ENCODE measurements at regions not wholly inside any gene's neighbourhood (a gene's known extent, or its start where the extent isn't known, plus 50 kb on each side); places are given as distances from the start of the nearest gene placed in this dataset.

DNA sequence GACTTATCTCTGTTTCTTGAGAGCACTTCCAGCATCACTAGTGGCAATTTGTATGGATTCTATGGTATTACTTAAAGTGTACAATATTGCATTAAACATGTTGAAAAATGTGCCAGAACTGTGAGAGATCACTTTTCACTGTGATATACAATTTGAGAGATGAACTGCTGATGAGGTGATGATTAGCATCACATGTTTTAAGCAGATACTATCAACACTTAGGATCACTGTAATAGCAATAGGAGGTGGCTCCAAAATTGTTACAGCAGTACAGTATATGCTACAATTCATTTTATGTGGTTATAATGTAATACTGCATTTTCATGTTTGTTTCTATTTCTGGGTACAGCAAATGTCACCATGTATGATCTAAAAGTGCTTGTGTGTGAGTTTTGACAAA lies 570.0 kb downstream of the PTPRC start:
- Mint-ChIP-seq H3K9me3 (peaks cover 2% of the 10 kb centered on the region), H3K27me3 (no peaks in the 10 kb centered on the region), H3K36me3 (ENCODE audit: low read depth) (no peaks in the 10 kb centered on the region), H3K4me1 (ENCODE audit: low read depth) (peaks cover 2% of the 10 kb centered on the region), H3K4me3 (no peak overlapping the region), H3K27ac (no peak overlapping the region)
- POLR2A ChIA-PET: no interaction called here
- ATAC-seq (no peak), DNase-seq (no peak)
- CTCF ChIA-PET: interaction anchor here (1.3 kb wide), 1 partner anchor 96 kb away, joined by 3 read pairs; no protein-coding TSS in a partner anchor
- TF ChIP-seq, protein P1, sequence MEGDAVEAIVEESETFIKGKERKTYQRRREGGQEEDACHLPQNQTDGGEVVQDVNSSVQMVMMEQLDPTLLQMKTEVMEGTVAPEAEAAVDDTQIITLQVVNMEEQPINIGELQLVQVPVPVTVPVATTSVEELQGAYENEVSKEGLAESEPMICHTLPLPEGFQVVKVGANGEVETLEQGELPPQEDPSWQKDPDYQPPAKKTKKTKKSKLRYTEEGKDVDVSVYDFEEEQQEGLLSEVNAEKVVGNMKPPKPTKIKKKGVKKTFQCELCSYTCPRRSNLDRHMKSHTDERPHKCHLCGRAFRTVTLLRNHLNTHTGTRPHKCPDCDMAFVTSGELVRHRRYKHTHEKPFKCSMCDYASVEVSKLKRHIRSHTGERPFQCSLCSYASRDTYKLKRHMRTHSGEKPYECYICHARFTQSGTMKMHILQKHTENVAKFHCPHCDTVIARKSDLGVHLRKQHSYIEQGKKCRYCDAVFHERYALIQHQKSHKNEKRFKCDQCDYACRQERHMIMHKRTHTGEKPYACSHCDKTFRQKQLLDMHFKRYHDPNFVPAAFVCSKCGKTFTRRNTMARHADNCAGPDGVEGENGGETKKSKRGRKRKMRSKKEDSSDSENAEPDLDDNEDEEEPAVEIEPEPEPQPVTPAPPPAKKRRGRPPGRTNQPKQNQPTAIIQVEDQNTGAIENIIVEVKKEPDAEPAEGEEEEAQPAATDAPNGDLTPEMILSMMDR (IDR thresholded peaks at IDR 0.05): no peak
- intact Hi-C loops (cut with micrococcal nuclease): no loop called here

DNA sequence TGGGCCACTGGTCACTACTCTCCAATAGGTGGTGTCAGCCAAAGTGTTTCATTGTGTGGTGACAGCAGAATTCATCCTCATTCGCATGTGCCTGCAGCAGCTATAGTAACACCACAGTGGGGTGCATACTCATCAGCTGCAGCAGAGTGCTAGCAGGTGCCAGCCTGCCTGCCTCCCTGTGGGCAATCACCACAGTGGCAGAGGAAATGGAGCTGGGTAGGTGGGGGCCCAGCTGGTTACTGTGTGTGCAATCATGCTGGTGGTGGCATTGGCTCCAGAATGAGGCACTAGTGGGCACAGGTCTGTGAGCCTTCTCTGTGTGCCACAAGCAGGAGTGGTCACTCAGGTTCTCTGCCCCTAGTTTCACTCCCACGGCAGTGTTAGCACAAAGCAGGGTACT lies 579.2 kb downstream of the PTPRC start:
- H3K9me3 Mint-ChIP-seq: no peaks in the 10 kb centered on the region
- ATAC-seq: peak; percentile 53
- intact Hi-C loops (cut with micrococcal nuclease): no loop called here

DNA sequence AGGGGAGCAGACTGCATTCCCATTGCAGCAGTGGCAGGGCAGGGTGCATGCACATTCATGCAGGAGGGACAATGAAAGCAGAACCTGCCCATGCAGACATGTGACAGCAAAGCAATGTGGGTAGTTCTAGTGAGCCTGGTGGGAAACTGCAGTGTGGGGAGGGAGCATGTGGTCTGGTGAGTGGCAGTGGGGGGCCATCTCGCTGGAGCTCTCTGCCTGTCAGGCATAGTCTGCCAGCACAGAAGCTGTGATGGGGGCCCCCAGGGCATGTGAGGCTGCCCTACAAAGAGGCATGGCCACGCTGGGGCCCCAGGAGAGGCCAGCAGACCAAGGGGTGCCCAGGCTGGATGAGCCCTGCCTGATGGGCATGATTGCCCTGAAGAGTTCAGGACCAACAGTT lies 579.7 kb downstream of the PTPRC start:
- no peak overlapping the region for H3K27ac Mint-ChIP-seq
- ATAC-seq: no peak

More for the DNA sequence above, 579.2 kb downstream of the PTPRC start:
- Mint-ChIP-seq H3K27ac (no peak overlapping the region), H3K27me3 (no peaks in the 10 kb centered on the region), H3K4me1 (ENCODE audit: low read depth) (peaks cover 2% of the 10 kb centered on the region), H3K4me3 (no peak overlapping the region), H3K36me3 (ENCODE audit: low read depth) (no peaks in the 10 kb centered on the region)
- CTCF ChIA-PET: no interaction called here
- POLR2A ChIA-PET: no interaction called here
- TF ChIP-seq, protein P1 (IDR thresholded peaks at IDR 0.05): no peak
- no peak for DNase-seq

DNA sequence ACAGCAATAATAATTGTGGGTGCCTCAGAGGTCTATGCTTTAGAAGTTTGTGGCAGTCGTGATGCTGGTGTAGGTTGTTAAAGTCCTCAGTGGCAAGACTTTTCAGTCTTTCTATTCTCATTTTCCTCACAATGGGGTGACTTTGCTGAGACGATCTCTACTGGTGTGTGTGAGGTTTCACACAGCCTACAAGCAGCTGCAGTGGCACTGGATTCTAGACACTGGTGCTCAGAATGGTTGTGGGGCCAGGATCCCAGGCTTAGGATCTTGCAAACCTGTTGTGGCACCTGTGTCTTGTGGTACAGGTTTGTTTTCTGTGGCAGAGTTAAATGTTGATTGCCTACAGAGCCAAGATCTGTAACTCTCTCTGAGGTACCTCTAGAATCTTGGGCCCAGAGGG lies 581.2 kb downstream of the PTPRC start:
- TF ChIP-seq, protein P1 (IDR thresholded peaks at IDR 0.05): no peak

More for the DNA sequence above, 579.7 kb downstream of the PTPRC start:
- H3K36me3 Mint-ChIP-seq (ENCODE audit: low read depth): no peaks in the 10 kb centered on the region
- TF ChIP-seq, protein P1 (IDR thresholded peaks at IDR 0.05): no peak
- H3K4me1 Mint-ChIP-seq (ENCODE audit: low read depth): peaks cover 2% of the 10 kb centered on the region
- no peak overlapping the region for H3K4me3 Mint-ChIP-seq
- no peak for DNase-seq
- no peaks in the 10 kb centered on the region for H3K9me3 Mint-ChIP-seq
- no peaks in the 10 kb centered on the region for H3K27me3 Mint-ChIP-seq
- ChIA-PET CTCF (no interaction called here), POLR2A (no interaction called here)
- intact Hi-C loops (cut with micrococcal nuclease): no loop called here

DNA sequence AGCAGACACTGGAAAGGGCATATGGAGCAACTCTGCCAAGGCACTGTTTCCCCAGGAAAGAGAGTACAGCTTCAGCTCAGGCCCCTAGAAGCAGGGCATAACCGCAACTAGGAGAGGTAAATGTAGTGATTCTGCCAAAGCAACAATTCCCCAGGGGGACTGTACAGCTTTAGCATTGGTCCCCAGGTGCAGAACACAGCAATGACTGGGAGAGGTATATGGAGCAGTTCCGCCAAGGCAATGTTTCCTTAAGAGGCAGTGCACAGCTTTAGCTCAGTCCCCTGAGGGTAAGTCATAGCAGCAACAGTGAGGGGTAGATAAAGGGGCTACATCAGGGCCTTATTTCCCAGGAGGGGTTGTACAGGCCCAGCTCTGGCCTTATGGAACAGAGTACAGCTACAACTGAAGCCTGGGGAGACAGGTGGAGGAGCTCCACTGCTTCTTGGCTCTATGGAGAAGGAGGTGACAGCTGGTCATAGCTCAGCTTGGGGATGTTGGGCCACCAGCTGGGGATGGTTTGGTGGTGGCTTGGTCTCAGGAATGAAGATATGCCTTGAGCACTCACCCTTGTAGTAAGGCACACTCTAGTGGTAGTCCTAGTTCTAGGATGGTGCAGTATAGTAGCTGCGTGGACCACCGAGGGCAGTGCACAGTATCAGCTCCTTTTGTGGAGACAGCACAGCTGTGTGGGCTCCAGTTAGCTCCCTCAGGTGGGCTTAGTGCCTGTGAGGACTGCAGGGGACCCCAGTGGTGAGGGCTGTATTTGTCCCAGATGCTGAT lies 582.7 kb downstream of the PTPRC start:
- Mint-ChIP-seq H3K4me1 (ENCODE audit: low read depth) (peaks cover 23% of the 10 kb centered on the region), H3K4me3 (no peak overlapping the region), H3K36me3 (ENCODE audit: low read depth) (no peaks in the 10 kb centered on the region), H3K9me3 (no peaks in the 10 kb centered on the region), H3K27ac (no peak overlapping the region), H3K27me3 (no peaks in the 10 kb centered on the region)
- ChIA-PET POLR2A (no interaction called here), CTCF (interaction anchor here (1.0 to 1.8 kb wide), 4 partner anchors 21 to 255 kb away, joined by 3 to 9 read pairs (median 3); no protein-coding TSS in a partner anchor)
- DNase-seq (no peak), ATAC-seq (no peak)
- TF ChIP-seq, protein P1 (IDR thresholded peaks at IDR 0.05): no peak
- intact Hi-C loops (cut with micrococcal nuclease): no loop called here

More for the DNA sequence above, 581.2 kb downstream of the PTPRC start:
- ChIA-PET POLR2A (no interaction called here), CTCF (interaction anchor here (1.8 kb wide), 1 partner anchor 23 kb away, joined by 9 read pairs; no protein-coding TSS in a partner anchor)
- ATAC-seq: no peak
- Mint-ChIP-seq H3K27me3 (no peaks in the 10 kb centered on the region), H3K4me3 (no peak overlapping the region), H3K4me1 (ENCODE audit: low read depth) (peaks cover 8% of the 10 kb centered on the region), H3K36me3 (ENCODE audit: low read depth) (no peaks in the 10 kb centered on the region), H3K9me3 (no peaks in the 10 kb centered on the region), H3K27ac (no peak overlapping the region)
- no peak for DNase-seq
- intact Hi-C loops (cut with micrococcal nuclease): no loop called here

Data from activated CD8-positive, alpha-beta T cell treated with anti-CD3 and anti-CD28 coated beads for 36 hours (primary cell).